HCT116 (cell line): ENCODE measurements at regions not wholly inside any gene's neighbourhood (a gene's known extent, or its start where the extent isn't known, plus 50 kb on each side); places are given as distances from the start of the nearest gene placed in this dataset.

ENCODE experiments used
- CEBPB ChIP-seq: IDR thresholded peaks from 2 replicates; pipeline ENCODE4 v1.6.1; 2012; ENCODE audit warnings: low read depth
- CTCF ChIP-seq, 3 experiments: fragments of 200-600 bp in 1 of 3; sonication (generic) in 1 of 3; IDR thresholded peaks in 2 of 3; conservative IDR thresholded peaks in 1 of 3; 2 replicates each; pipeline ENCODE4 v1.5.1; 2012 to 2017; ENCODE audit warnings: low read depth in 2 of 3, low read length in 2 of 3, antibody characterized with exemption in 1 of 3, borderline replicate concordance in 1 of 3, control low read depth in 1 of 3, mild to moderate bottlenecking in 1 of 3, mixed read lengths in 1 of 3, mixed run types in 1 of 3, moderate library complexity in 1 of 3; ENCODE audit not compliant: insufficient read depth in 1 of 3
- EGR1 ChIP-seq: IDR thresholded peaks from 2 replicates; pipeline ENCODE4 v1.6.1; 2012; ENCODE audit warnings: low read depth
- EZH2 ChIP-seq: fragments of 200-600 bp; sonication (generic); IDR thresholded peaks from 2 replicates; pipeline ENCODE4 v1.6.1; 2017; ENCODE audit warnings: antibody characterized with exemption, mixed run types
- EZH2phosphoT487 ChIP-seq: fragments of 200-600 bp; IDR thresholded peaks from 2 replicates; pipeline ENCODE4 v1.6.1; 2018; ENCODE audit warnings: antibody characterized with exemption, borderline replicate concordance
- FOSL1 ChIP-seq: IDR thresholded peaks from 2 replicates; pipeline ENCODE4 v1.6.1; 2012; ENCODE audit warnings: low read depth
- MAX ChIP-seq: IDR thresholded peaks from 2 replicates; pipeline ENCODE4 v1.6.1; 2012
- POLR2A ChIP-seq: IDR thresholded peaks from 2 replicates; pipeline ENCODE4 v1.7.0; 2011; ENCODE audit warnings: borderline replicate concordance; ENCODE audit not compliant: insufficient read depth, insufficient read length; ENCODE audit errors: extremely low read depth
- YY1 ChIP-seq: IDR thresholded peaks from 2 replicates; pipeline ENCODE4 v1.6.1; 2011; ENCODE audit warnings: low read length, low read depth, moderate library complexity, mild to moderate bottlenecking; ENCODE audit not compliant: insufficient replicate concordance; ENCODE audit errors: extremely low read depth
- ZBTB33 ChIP-seq: IDR thresholded peaks from 2 replicates; pipeline ENCODE4 v1.6.1; 2011; ENCODE audit warnings: mild to moderate bottlenecking, low read length, moderate library complexity; ENCODE audit not compliant: insufficient replicate concordance; ENCODE audit errors: extremely low read depth

- TF ChIP-seq MAX (no peak), EGR1 (no peak), POLR2A (no peak), EZH2phosphoT487 (no peak), CTCF (IDR thresholded peaks at IDR 0.05 in 2 of 3, conservative IDR thresholded peaks at IDR 0.05 in 1 of 3; ENCODE audit: borderline replicate concordance in 1 of 3, insufficient read depth in 1 of 3, low read depth in 2 of 3, low read length in 2 of 3) (no peak), ZBTB33 (no peak), FOSL1 (no peak), EZH2 (no peak), YY1 (no peak), CEBPB (no peak)
Observed at GRCh38 chr6:140711019-140711613, 1336.7 kb upstream of the CITED2 start.
